NCI-H748 treated with DMSO at 0.1 percent for 48 hours (cell line): ENCODE measurements at regions not wholly inside any gene's neighbourhood (a gene's known extent, or its start where the extent isn't known, plus 50 kb on each side); places are given as distances from the start of the nearest gene placed in this dataset.

ENCODE experiments used
- DNase-seq: peaks from one replicate; lab custom pipeline; 2025; lab: John Stamatoyannopoulos, UW

DNA sequence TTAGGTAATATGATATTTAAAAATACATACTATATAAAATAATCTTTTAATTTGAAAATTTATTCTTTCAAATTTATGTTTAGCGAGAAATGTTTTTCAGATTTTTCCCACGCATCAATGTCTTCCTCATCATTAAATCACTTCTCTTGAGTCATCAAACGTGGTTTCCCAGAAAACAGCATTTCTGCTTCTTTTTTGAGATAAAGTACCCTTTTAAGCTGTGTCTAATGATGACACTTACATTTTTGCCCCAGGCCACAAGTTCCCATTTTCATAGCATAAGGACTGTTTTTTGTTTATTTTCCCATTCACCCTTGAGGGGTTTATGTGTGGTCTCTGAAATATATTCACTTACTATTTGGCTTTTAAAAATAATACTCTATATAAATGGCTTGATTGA is 139.0 kb upstream of the HS3ST3A1 start:
- no peak for DNase-seq

DNA sequence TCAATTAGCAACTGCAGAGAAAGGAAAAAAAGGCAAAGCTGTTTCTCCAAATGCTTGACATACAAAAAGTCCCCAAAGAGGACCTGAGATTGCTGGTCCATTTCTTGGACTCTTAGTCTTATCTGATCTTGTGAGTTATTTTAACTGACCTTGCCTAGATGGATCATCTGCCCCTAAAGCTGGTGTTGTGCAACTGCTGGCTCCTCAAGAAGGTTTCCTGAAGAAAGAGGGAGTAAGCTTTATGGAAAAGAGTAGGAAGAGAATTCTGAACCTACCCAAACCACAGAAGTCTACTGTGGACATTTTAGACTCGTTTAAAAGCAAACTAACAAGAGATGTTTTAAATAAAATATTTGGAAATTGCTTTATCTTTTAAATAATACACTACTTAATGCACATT is 140.0 kb upstream of the HS3ST3A1 start:
- no peak for DNase-seq

DNA sequence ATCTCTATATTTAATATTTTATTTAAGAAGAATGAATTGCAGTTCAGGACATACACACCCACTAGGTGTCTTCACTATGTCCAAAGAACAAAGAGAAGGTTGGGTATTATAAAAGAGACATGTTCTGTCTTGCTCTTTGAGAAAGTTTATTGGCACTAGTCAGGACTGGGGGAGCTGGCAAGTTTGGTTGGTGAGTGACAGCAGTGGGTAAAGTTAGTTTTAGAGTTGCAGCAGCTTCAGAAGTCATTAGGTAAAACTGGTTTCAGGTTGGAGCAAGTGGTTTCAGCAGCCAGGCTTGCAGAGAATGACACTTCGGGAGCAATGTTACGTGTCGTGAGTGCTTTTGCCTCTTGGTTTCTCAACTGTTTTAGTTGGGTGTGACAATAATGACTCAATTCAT is 142.2 kb upstream of the HS3ST3A1 start:
- DNase-seq = no peak

DNA sequence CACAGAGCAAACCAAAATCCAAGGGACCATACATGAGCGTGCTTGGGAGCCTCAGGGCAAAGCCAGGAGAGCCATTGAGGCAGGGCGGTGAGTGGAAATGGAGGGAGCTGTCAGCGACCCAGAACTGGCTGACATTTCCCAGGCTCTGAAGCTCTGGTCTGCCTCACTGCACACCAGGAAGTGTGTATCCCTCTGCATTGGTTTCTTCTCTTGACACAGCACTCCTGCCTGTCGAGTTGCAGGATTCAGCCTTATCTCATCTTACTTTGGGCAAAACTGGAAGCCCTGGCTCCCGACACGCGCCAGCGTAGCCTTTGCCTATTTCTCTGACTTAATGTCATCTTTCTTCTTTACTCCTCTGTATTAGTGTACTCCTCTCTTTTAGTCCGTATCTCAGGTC is 144.7 kb upstream of the HS3ST3A1 start:
- no peak for DNase-seq

DNA sequence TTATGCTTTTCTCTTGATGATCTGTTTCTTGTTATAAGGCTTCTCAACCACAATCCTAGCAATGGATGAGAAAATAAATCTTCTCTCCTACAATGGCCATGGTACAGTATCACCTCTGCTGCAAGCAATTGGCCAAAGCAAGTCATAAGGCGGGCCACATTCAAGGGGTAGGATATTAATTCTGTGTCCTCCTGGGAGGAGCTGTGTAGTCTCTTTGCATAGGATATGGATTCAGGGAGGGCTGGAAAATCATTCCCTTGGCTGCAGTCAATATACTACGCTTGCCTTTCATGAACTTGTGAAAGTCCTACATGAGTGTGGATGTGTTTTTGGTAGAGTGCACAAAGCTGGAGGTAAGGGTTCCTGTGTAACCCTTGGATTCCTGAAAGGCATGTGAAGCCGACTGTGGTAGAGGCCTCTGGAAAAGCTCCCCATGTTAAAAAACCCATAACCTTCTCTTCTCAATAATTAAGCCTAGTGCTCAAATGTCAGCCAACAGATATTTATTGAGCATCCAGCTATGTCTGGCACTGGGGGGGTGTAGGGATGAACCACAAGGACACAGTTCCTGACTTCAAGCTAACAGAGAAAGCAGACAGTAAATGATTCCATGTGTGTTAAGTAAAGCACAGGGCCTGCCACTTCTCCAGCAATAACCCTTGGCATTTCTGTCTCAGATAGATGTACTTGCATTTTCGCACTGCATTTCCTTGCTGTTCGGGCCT is 147.6 kb upstream of the HS3ST3A1 start:
- no peak for DNase-seq

DNA sequence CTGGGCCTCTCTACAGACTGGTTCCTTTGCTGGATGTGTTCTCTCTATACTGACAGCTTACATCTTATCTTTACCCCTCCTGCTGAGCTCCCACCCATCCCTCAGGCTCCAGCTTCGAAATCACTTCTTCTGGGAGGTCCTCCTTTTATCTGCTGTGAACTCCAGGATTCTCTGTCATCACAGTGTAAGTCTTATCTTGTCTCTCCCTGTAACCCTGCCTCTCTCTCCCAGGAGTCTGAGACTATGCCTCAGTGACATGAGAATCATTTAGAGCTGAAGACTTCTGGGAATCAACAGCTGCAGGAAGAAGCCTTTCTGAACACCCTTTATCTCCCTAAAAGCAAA is 148.1 kb upstream of the HS3ST3A1 start:
- no peak for DNase-seq

DNA sequence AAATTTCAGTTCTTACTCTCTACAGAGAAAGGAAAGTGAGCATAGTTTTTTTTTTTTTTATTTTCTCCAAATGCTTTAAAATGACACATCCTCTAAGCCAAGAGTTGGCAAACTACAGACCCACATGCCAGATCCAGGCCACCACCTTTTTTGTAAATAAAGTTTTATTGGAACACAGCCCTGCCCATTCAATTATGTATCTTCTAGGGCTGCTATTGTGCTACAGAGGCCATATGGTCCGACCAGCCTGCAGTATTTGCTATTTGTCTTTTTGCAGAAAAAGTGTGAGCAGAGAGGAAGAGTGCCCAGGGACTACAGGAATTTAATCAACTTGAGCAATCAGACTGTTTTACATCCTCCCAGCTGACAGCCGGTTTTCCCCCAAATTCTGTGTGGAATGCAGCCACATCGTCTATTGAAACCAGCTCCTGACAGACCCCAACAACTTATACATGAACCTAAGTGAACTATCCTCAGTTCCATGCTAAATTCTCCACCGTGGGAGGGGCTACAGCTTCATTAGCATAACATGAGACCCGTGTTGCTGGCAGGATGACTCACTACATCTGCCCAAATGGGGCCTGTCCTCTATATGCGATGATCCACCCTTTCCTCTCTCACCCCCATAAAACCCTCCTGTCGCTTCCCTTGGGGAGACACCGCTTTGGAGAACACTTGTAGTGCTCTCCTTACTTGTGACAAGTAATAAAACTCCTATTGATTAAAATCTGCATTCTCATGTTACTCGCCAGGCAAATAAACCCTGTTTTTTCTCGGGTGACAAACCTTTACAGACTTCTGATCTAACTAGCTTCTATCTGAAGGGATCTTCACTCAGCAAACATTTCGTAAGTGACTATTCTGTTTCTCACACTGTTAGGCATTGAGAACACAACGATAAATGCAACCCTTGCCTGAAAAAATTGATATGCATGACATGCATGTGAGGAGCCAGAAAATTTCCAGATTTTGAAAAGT is 149.4 kb upstream of the HS3ST3A1 start:
- DNase-seq = no peak

DNA sequence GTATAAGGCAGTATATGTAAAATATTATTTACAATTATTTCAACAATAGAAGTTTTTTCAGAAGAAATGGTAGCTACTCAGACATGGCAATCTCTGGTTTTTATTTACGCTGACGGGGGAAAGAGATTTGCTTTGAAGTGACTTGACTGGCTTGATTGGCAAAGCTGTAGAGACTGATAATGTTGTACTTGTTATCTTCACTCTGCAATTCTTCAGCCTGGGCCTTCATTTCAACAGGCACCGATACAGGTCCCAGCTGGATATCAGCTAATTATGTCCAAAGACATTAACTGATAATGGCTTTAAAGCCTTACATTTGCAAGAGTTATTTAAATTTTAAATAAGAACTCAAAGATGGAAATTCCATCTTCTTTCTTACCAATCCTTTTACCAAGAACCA is 151.4 kb upstream of the HS3ST3A1 start:
- no peak for DNase-seq

DNA sequence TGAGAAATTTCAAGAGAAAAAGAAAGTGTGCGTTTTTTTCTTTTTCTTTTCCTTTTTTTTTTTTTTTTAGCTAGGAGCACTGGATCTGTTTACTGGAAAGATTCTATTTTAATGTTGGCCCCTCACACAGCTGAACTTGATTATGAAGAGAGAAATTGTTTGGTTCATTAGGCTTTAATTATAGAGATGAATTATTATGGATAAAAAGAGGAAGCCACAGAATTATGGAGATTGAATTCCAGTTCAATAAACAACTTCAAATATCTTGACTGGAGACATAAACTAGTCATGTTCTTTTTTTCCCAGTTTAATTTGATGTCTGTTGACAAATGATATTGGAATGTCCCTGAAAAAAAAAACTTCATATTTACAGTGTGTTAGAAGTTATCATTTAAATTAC is 152.0 kb upstream of the HS3ST3A1 start:
- DNase-seq = no peak

DNA sequence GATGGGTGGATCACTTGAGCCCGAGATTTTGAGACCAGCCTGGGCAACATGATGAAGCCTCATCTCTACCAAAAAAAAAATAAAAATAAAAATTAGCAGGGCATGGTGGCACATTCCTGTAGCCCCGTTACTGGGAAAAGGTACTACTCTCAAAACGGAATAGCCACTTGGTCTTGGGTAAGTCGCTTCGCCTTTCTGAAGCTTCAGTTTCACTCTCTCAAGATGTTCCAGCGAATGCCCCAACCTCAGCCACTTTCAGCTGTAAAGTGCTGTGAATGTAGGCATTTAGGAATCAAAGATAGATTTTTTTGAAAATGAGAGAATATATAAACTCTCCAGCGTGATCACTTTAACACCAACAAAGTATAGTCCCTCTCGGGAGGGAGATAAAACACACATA is 154.1 kb upstream of the HS3ST3A1 start:
- DNase-seq = no peak

DNA sequence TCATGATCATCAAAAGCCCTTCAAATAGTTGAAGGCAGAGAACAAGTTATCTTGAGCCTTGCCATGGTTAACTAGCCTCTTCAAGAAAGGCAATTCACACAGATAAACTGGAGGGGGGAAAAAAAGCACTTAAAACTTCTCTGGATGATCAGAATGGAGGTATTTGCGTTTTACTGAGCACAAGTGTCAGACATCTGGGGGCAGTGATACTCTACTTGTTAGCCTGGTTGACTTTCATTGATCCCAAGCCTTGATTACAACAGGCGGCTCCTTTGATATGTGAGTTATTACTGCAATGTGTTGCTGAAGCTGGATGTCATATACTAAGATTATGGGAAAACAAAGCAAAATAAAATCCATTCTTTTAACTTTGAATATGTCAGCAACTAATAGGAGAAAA is 155.0 kb upstream of the HS3ST3A1 start:
- no peak for DNase-seq

DNA sequence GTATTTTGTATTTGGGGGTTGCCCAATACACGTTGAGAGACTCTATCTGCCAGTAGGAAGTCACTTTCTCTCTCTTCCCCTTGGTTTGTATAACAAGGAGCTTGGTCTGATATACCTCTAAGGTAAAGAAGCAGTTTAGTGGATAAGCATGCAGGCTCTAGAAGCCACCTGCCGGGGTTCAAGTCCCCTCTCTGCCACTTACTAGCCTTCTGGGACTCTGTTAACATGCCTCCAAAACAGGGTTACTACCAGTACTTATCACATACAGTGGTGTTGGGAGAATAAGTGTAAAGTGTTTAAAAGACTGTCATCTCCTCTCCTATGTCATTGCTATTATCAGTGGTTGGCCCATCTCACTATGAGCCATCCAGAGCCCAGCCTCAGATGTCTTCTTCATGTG is 156.1 kb upstream of the HS3ST3A1 start:
- no peak for DNase-seq

DNA sequence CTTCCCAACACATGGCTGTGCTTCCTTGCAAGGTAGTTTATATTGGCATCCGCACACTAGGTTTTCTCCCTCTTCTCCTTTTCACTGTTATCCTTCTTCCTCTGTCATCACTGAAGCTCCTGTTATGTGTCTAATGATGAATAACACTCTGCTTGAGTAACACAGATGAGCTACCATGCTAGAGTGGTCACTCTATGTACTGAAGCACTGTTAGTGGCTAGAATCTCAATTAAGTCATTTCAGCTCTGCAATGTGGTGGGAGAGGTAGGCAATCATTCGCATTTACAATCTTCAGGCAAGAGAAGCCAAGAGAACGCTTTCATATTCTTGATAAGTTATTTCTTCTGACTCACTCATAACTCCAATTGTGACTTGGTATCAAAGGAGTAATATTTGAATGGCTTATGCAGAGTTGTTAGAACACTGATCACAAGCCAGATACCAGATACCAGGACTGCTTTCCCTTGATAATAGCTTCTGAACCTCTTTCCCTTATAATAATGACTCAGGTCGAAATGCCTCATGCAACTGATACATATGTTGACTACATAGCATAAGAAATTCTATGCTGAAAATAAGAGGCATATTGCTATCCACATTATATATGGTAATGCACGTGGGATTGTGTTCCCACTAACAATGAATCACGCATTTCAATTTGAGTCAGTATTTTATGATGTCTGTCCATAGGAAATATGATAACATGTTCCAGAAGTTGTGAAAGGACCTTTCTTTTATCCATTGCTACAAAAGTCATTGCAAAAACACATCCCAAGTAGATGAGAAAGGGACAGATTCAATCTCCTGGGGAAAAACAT is 158.0 kb upstream of the HS3ST3A1 start:
- no peak for DNase-seq

DNA sequence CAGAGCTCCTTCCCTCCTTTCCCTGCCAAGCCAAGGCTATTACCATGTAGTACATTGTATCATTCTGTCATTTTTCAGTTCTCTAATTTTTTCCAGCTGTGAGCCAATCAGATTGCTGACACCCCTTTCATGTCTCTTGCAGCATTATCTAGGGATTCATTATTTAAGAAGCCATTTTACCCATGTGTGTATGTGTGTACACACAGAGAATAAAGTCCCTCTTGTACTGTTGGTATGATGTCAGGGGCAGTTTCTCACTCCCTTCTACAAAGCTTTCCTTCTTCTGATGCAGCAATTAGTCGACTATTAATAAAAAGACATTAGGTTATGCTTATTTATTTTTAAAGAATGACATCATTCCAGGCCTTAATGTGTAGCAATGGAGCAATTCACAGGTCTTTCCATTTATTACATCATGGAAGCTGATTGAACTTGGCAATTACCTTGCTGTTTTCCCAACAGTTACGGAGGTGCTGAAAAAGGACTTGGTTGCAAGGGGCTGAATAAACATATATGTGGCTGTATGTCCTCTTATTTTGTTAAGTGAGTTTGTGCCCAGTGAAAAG is 159.4 kb upstream of the HS3ST3A1 start:
- DNase-seq = no peak

DNA sequence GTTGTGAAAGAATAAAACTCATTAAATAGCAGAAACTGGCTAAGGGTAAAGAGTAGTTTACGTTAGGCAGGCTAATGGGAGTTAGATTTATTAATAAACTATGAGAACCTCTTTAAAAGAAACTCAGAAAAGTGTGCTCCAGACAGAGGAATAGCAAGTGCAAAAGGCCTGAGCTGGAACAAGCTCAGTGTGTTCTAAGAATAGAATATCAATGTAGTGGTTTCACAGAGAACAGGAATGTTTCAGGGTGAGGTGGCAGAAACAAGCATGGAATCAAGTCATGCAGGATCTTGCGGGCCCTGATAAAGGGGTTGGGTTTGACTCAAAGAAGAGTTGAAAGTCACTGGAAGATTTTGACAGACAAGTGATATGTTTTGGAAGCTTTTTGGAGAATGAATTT is 164.0 kb upstream of the HS3ST3A1 start:
- DNase-seq = no peak

DNA sequence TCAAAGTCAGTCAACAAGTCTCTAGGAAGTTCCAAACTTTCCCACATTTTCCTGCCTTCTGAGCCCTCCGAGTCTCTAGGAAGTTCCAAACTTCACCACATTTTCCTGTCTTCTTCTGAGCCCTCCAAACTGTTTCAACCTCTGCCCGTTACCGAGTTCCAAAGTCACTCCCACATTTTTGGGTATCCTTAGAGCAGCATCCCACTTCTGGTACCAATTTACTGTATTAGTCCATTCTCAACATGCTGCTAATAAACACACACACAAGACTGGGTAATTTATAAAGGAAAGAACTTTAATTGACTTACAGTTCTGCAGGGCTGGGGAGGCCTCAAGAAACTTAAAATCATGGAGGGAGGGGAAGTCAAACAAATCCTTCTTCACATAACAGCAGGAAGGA is 169.0 kb upstream of the HS3ST3A1 start:
- no peak for DNase-seq

DNA sequence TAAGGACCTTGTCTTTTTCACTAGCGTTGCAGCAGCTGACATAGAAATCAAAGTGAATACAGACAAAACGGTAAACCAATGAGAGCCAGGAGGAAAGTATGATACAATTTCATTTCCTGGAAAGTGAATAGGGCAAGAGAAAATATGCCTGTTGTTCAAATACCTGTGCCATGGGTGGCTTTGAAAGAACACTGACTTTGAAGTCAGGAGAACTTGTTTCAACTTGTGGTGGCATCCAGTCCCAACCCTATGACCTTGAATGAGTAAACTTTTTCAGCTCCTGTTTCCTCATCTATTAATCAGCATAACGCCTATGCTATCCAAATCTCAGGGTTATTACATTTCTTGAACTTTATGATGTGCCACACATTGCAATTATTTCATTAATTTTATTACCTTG is 173.7 kb upstream of the HS3ST3A1 start:
- no peak for DNase-seq

DNA sequence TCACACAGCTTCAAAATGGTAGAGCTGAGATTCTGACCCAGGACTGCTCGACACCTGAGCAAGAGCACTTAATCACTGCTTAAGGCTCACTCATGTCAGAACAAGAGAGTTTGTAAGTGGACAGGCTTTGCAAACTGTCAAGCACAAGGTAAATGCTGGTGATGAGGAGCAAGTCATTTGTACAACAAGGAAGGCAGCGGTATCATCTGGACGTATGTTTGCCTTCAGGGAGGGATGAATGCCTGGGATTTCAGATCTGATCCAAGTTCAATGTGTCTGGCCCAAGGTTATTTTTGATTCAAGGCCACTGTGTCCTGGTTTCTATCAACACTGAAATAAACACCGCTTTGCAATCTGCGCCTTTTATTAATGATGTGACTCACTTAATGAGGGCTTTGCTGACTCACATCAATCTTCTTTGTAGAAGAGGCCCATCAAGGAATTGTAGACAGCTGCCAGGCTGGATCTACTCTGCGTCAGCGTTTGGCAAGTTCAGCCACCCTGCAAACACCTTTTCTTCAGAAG is 174.4 kb upstream of the HS3ST3A1 start:
- no peak for DNase-seq

DNA sequence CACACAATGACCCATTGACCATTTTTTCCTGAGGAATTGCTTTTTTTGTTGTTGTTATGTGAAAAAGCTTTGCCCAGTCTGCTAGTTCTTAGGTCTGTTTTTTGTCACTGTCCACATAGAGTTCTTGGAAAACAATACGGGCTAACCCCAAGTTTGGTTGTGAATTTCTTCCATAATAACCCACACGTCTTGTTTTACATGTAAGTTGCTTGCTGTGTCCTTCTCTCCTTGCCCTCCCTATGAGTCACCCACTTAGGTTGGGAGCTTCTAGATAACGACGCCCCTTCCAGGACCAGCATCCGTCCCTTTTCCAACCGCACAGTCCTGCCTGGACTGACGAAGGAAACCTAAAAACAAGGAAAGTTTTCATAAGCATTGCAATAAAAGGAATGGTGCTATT is 175.3 kb upstream of the HS3ST3A1 start:
- no peak for DNase-seq

DNA sequence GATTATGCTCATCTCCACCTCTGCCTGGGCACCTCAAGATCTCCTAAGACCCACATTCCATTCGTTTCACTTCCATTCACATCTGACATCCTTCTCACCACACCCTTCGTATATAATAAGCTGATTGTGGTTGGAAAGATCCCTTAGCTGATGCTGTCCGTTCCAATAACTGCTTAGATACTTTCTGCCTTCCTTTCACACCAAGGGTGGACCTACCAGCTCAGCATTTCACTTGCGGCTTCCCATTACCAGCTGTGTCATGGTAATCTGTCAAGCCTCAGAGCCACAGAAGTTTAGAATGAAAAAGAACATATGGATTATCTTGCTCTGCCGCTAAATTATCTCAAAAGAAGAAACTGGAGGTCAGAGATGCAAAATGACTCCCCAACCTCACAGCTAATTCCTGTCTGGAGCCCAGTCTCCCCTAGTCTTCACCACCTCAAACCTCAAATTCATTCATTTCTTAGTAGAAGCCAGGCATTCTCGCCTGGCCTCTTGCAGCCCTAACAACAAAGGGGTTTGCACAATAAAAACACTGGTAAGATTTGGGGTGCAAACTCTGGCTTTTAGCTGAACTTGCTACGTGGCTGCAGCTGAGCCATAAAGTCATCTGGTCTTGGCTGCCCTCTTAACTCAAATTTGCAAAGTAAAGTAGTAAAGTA is 182.8 kb upstream of the HS3ST3A1 start:
- no peak for DNase-seq

DNA sequence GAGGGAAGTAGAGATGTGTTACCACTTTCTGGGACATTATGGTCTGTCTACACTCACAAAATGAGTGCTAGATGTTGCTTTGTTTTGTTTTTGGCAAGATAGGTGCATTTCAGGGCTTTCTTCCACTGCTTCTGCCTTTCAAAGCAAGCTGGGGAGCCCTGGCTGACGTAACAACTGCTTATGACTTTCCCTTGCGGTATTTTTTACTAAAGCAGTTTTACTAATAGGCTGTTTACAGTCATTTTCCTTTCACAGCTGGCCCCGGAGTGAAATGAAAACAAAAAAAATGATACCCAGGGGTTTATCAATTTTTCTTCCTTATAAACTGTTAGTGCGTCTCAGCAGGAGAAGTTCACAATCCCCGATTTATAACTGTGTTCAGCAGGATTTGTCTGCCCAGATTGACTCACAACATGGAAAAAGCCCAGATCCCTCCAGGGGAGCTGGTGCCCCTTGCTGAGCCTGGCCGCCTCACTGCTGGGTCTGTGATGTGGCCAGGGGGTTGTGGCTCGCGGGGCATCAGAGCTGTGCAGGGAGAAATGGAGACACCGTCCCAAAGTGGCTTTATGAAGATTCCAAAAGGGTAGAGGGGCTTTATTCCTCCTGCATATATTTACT is 184.4 kb upstream of the HS3ST3A1 start:
- no peak for DNase-seq
